K562 (cell line): ENCODE measurements at regions not wholly inside any gene's neighbourhood (a gene's known extent, or its start where the extent isn't known, plus 50 kb on each side); places are given as distances from the start of the nearest gene placed in this dataset.
A peak's percentile ranks its signal among the peaks of the same experiment; 100 is the strongest.

Source experiments
- CCNT2 ChIP-seq: IDR thresholded peaks from 2 replicates; pipeline ENCODE4 v1.6.1; 2011; ENCODE audit warnings: borderline replicate concordance, low read depth, mild to moderate bottlenecking, moderate library complexity, mixed read lengths, low read length; ENCODE audit not compliant: insufficient read length; ENCODE audit errors: extremely low read depth
- ETV1 ChIP-seq: fragments of 450-650 bp; conservative IDR thresholded peaks from 2 replicates; pipeline ENCODE4 v1.6.1; 2016; ENCODE audit warnings: missing genetic modification characterization, control low read depth, low read depth, missing compliant biosample characterization
- RAD21 ChIP-seq, 2 experiments: fragments of 250-450 bp in 1 of 2; fragments of 450-650 bp in 1 of 2; sonication (Bioruptor Pico) in 1 of 2; formaldehyde crosslinking in 1 of 2; IDR thresholded peaks in 1 of 2; conservative IDR thresholded peaks in 1 of 2; 2 replicates each; pipeline versions ENCODE4 v1.4.0 to v1.8.0; 2020 to 2022; ENCODE audit warnings: mild to moderate bottlenecking in 2 of 2, moderate library complexity in 1 of 2
- SIN3B ChIP-seq: fragments of 450-650 bp; IDR thresholded peaks from 2 replicates; pipeline ENCODE4 v1.6.1; 2017; ENCODE audit warnings: low read depth, mild to moderate bottlenecking, moderate library complexity
- ZNF324 ChIP-seq: fragments of 250-450 bp; sonication (Bioruptor Pico); IDR thresholded peaks from 2 replicates; pipeline ENCODE4 v1.4.0; 2020; ENCODE audit warnings: mild to moderate bottlenecking
- ZZZ3 ChIP-seq: fragments of 450-650 bp; IDR thresholded peaks from 2 replicates; pipeline ENCODE4 v1.6.1; 2016; ENCODE audit warnings: antibody characterized with exemption, mild to moderate bottlenecking, moderate library complexity
- TF ChIP-seq, protein P1 (sequence below), 3 experiments: IDR thresholded peaks in 2 of 3; conservative IDR thresholded peaks in 1 of 3; 2 replicates each; pipeline ENCODE4 v1.5.1; 2011 to 2012; ENCODE audit warnings: low read length in 3 of 3, mild to moderate bottlenecking in 3 of 3, control low read depth in 2 of 3, improper control_type of control experiment in 1 of 3, inconsistent platforms in 1 of 3, low read depth in 1 of 3, mixed read lengths in 1 of 3, moderate library complexity in 1 of 3; ENCODE audit not compliant: insufficient read depth in 2 of 3
- TF ChIP-seq, protein P2 (sequence below): fragments of 450-650 bp; formaldehyde crosslinking; IDR thresholded peaks from 2 replicates; pipeline ENCODE4 v1.4.0; 2020; ENCODE audit warnings: mild to moderate bottlenecking, moderate library complexity
- TF ChIP-seq, protein P3 (sequence below), 2 experiments: fragments of 450-650 bp; IDR thresholded peaks; 2 replicates each; pipeline ENCODE4 v1.6.1; 2016; ENCODE audit warnings: mild to moderate bottlenecking in 2 of 2, borderline replicate concordance in 1 of 2, low read depth in 1 of 2, moderate library complexity in 1 of 2

DNA sequence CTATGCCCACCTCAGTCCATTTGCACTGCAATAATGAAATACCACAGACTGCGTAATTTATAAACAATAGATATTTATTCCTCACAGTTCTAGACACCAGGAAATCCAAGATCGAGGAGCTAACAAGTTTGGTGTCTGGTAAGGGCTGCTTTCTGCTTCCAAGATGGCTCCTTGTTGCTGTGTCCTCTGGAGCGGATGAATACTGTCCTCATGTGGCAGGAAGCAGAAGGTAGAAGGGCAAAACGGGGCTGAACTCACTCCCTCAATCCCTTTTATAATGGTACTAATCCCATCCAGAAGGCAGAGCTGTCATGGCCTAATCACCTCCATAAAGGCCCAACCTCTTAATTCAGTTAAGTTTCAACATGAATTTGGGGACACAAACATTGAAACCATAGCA is 75.3 kb downstream of the P2RY1 start (continued):
- TF ChIP-seq, protein P1, sequence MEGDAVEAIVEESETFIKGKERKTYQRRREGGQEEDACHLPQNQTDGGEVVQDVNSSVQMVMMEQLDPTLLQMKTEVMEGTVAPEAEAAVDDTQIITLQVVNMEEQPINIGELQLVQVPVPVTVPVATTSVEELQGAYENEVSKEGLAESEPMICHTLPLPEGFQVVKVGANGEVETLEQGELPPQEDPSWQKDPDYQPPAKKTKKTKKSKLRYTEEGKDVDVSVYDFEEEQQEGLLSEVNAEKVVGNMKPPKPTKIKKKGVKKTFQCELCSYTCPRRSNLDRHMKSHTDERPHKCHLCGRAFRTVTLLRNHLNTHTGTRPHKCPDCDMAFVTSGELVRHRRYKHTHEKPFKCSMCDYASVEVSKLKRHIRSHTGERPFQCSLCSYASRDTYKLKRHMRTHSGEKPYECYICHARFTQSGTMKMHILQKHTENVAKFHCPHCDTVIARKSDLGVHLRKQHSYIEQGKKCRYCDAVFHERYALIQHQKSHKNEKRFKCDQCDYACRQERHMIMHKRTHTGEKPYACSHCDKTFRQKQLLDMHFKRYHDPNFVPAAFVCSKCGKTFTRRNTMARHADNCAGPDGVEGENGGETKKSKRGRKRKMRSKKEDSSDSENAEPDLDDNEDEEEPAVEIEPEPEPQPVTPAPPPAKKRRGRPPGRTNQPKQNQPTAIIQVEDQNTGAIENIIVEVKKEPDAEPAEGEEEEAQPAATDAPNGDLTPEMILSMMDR (IDR thresholded peaks at IDR 0.05 in 2 of 3, conservative IDR thresholded peaks at IDR 0.05 in 1 of 3; ENCODE audit: insufficient read depth in 2 of 3, low read depth in 1 of 3, low read length in 3 of 3): peak; percentile 55 to 63 (median 56)
- TF ChIP-seq, protein P2, sequence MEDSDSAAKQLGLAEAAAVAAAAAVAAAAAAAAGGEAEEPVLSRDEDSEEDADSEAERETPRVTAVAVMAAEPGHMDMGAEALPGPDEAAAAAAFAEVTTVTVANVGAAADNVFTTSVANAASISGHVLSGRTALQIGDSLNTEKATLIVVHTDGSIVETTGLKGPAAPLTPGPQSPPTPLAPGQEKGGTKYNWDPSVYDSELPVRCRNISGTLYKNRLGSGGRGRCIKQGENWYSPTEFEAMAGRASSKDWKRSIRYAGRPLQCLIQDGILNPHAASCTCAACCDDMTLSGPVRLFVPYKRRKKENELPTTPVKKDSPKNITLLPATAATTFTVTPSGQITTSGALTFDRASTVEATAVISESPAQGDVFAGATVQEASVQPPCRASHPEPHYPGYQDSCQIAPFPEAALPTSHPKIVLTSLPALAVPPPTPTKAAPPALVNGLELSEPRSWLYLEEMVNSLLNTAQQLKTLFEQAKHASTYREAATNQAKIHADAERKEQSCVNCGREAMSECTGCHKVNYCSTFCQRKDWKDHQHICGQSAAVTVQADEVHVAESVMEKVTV (CRISPR knock-in tag): 0 out of 2 replicates have a peak, but pooled peaks have one; percentile 6
- TF ChIP-seq RAD21 (CRISPR knock-in tag; conservative IDR thresholded peaks at IDR 0.05 in 1 of 2, IDR thresholded peaks at IDR 0.05 in 1 of 2) (peak; percentile 51 to 89), SIN3B (no peak), CCNT2 (no peak), ZNF324 (CRISPR knock-in tag) (no peak), ETV1 (tag) (0 out of 2 replicates have a peak, but pooled peaks have one; percentile 9), ZZZ3 (no peak)
- TF ChIP-seq, protein P3, sequence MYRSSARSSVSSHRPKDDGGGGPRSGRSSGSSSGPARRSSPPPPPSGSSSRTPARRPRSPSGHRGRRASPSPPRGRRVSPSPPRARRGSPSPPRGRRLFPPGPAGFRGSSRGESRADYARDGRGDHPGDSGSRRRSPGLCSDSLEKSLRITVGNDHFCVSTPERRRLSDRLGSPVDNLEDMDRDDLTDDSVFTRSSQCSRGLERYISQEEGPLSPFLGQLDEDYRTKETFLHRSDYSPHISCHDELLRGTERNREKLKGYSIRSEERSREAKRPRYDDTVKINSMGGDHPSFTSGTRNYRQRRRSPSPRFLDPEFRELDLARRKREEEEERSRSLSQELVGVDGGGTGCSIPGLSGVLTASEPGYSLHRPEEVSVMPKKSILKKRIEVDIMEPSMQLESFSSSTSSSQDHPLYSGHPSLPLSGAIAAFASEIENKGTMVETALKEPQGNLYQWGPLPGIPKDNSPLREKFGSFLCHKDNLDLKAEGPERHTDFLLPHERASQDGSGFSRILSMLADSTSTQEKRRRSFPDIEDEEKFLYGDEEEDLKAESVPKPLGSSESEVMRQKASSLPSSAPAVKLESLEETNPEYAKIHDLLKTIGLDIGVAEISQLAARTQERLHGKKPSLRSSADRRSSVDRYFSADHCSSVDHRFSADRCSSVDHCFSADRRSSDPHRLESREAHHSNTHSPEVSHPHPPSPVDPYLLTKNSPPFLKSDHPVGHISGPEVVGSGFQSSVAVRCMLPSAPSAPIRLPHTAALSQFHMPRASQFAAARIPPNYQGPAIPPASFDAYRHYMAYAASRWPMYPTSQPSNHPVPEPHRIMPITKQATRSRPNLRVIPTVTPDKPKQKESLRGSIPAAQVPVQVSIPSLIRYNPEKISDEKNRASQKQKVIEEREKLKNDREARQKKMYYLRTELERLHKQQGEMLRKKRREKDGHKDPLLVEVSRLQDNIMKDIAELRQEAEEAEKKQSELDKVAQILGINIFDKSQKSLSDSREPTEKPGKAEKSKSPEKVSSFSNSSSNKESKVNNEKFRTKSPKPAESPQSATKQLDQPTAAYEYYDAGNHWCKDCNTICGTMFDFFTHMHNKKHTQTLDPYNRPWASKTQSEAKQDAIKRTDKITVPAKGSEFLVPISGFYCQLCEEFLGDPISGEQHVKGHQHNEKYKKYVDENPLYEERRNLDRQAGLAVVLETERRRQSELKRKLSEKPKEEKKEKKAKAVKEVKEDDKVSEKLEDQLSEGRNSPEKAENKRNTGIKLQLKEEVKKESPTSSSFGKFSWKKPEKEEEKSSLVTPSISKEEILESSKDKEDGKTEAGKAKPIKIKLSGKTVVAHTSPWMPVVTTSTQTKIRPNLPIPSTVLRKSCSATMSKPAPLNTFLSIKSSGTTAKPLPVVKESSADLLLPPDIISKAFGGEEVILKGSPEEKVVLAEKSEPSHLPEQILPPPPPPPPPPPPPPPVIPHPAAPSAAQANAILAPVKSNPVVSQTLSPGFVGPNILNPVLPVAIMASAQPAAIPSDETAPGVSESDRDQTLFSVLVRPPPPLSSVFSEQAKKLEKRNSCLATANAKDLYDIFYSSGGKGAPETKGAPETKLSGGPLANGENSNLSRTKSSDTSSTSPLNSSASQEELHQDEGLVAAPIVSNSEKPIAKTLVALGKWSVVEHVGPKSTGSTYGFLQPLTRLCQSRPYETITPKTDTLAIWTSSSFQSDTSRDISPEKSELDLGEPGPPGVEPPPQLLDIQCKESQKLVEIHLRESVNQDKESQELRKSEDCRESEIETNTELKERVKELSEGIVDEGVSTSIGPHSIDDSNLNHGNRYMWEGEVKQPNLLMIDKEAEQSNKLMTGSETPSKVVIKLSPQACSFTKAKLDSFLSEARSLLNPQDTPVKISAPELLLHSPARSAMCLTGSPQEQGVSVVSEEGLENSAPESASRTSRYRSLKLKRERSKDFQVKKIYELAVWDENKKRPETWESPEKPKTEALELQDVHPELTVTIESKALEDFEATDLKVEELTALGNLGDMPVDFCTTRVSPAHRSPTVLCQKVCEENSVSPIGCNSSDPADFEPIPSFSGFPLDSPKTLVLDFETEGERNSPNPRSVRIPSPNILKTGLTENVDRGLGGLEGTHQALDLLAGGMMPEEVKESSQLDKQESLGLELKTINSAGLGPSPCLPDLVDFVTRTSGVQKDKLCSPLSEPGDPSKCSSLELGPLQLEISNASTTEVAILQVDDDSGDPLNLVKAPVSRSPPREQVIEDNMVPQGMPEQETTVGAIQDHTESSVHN (IDR thresholded peaks at IDR 0.05; ENCODE audit: borderline replicate concordance in 1 of 2, low read depth in 1 of 2): no peak
